H1 (cell line): ENCODE measurements at regions not wholly inside any gene's neighbourhood (a gene's known extent, or its start where the extent isn't known, plus 50 kb on each side); places are given as distances from the start of the nearest gene placed in this dataset.

ENCODE experiments used
- CTCF ChIA-PET: fragments of 300-600 bp; sonication (Branson Sonifier 250); formaldehyde crosslinking; loops from one replicate; lab custom pipeline; 2021; ENCODE audit not compliant: partially characterized antibody; lab: Charles Lee
- POLR2A ChIA-PET: fragments of 300-600 bp; sonication (Branson Sonifier 250); formaldehyde crosslinking; loops from one replicate; lab custom pipeline; 2021; ENCODE audit warnings: inconsistent platforms; ENCODE audit not compliant: partially characterized antibody; lab: Charles Lee
- DNase-seq, 2 experiments: peaks; one replicate each; pipeline versions ENCODE4 v3.0.0 to v3.0.0-alpha.2; 2010 to 2022; ENCODE audit warnings: low spot score in 2 of 2, low read depth in 1 of 2, mixed read lengths in 1 of 2
- FAIRE-seq: peaks from 2 replicates; lab custom pipeline; 2011; peaks lifted over from hg19 to GRCh38; lab: Jason Lieb, UNC
- H2AFZ ChIP-seq: 2 replicates; pipeline ENCODE4 v1.8.1; 2012; ENCODE audit warnings: low read length, inconsistent platforms
- H2AK5ac ChIP-seq: 2 replicates; pipeline ENCODE4 v1.6.1; 2013; ENCODE audit warnings: low read depth, low read length
- H2BK120ac ChIP-seq: replicated peaks from 2 replicates; pipeline ENCODE3; 2013; ENCODE audit warnings: low read depth, low read length, inconsistent platforms
- H2BK12ac ChIP-seq: 2 replicates; pipeline ENCODE4 v1.6.1; 2013; ENCODE audit warnings: low read depth, low read length
- H2BK15ac ChIP-seq: 2 replicates; pipeline ENCODE4 v1.6.1; 2013; ENCODE audit warnings: low read length
- H2BK20ac ChIP-seq: 2 replicates; pipeline ENCODE4 v1.6.1; 2013; ENCODE audit warnings: low read length
- H2BK5ac ChIP-seq: 2 replicates; pipeline ENCODE4 v1.6.1; 2013; ENCODE audit warnings: low read depth, low read length
- H3K14ac ChIP-seq: 2 replicates; pipeline ENCODE4 v1.6.1; 2013; ENCODE audit warnings: inconsistent platforms; ENCODE audit not compliant: insufficient read length
- H3K18ac ChIP-seq: 2 replicates; pipeline ENCODE4 v1.6.1; 2013; ENCODE audit warnings: low read length; ENCODE audit errors: extremely low read depth
- H3K23ac ChIP-seq: 2 replicates; pipeline ENCODE4 v1.6.1; 2013; ENCODE audit warnings: inconsistent platforms; ENCODE audit not compliant: insufficient read length
- H3K23me2 ChIP-seq: 2 replicates; pipeline ENCODE4 v1.6.1; 2013; ENCODE audit warnings: low read depth, low read length
- H3K27ac ChIP-seq: 2 replicates; pipeline ENCODE4 v1.6.1; 2011; ENCODE audit warnings: low read depth, low read length, inconsistent platforms
- H3K27me3 ChIP-seq, 4 experiments: replicated peaks in 1 of 4; 1 replicate in 1 of 4; 2 replicates in 3 of 4; pipeline versions ENCODE4 v1.6.1 to v1.8.1; 2011 to 2013; ENCODE audit warnings: low read length in 3 of 4, mild to moderate bottlenecking in 3 of 4, inconsistent platforms in 2 of 4, mixed read lengths in 2 of 4, moderate library complexity in 1 of 4; ENCODE audit not compliant: control insufficient read depth in 3 of 4, insufficient read depth in 3 of 4; ENCODE audit errors: extremely low read depth in 1 of 4
- H3K36me3 ChIP-seq, 4 experiments: 2 replicates each; pipeline versions ENCODE4 v1.6.1 to v1.8.1; 2011 to 2013; ENCODE audit warnings: mild to moderate bottlenecking in 4 of 4, low read length in 3 of 4, moderate library complexity in 2 of 4, control low read depth in 1 of 4, inconsistent platforms in 1 of 4; ENCODE audit not compliant: insufficient read depth in 4 of 4, control insufficient read depth in 2 of 4
- H3K4ac ChIP-seq: replicated peaks from 2 replicates; pipeline ENCODE3; 2013; ENCODE audit warnings: low read length, low read depth, mixed read lengths, inconsistent platforms; ENCODE audit not compliant: insufficient read length
- H3K4me1 ChIP-seq, 4 experiments: replicated peaks in 1 of 4; 1 replicate in 1 of 4; 2 replicates in 3 of 4; pipeline versions ENCODE4 v1.6.1 to v1.8.1; 2011 to 2013; ENCODE audit warnings: low read length in 3 of 4, inconsistent platforms in 2 of 4, mixed read lengths in 1 of 4; ENCODE audit not compliant: insufficient read depth in 4 of 4, control insufficient read depth in 3 of 4
- H3K4me2 ChIP-seq, 2 experiments: 2 replicates each; pipeline versions ENCODE4 v1.6.1 to v1.8.1; 2011 to 2013; ENCODE audit warnings: low read depth in 2 of 2, low read length in 2 of 2, control low read depth in 1 of 2, inconsistent platforms in 1 of 2, mild to moderate bottlenecking in 1 of 2; ENCODE audit not compliant: insufficient read depth in 1 of 2
- H3K4me3 ChIP-seq, 4 experiments: fragments of 200-600, 300-600 bp in 1 of 4; sonication (generic), shearing (Covaris generic), sonication (Bioruptor Twin) in 1 of 4; 2 replicates each; pipeline versions ENCODE4 v1.5.1 to v1.8.1; 2011 to 2016; ENCODE audit warnings: low read length in 4 of 4, low read depth in 3 of 4, control low read depth in 2 of 4, inconsistent platforms in 2 of 4, mild to moderate bottlenecking in 2 of 4, mixed read lengths in 1 of 4, moderate library complexity in 1 of 4; ENCODE audit not compliant: insufficient read depth in 2 of 4; ENCODE audit errors: extremely low read depth in 1 of 4
- H3K56ac ChIP-seq: replicated peaks from 2 replicates; pipeline ENCODE3; 2013; ENCODE audit warnings: low read depth, mild to moderate bottlenecking, mixed read lengths, low read length, inconsistent platforms; ENCODE audit not compliant: insufficient read length
- H3K79me1 ChIP-seq: 2 replicates; pipeline ENCODE4 v1.6.1; 2013; ENCODE audit warnings: low read depth, low read length, control low read depth
- H3K79me2 ChIP-seq, 2 experiments: 2 replicates each; pipeline versions ENCODE4 v1.6.1 to v1.8.1; 2012 to 2013; ENCODE audit warnings: low read length in 2 of 2, mild to moderate bottlenecking in 2 of 2, inconsistent platforms in 1 of 2; ENCODE audit not compliant: insufficient read depth in 2 of 2, control insufficient read depth in 1 of 2
- H3K9ac ChIP-seq, 4 experiments: replicated peaks in 1 of 4; 1 replicate in 1 of 4; 2 replicates in 3 of 4; pipeline versions ENCODE4 v1.6.1 to v1.8.1; 2011 to 2013; ENCODE audit warnings: low read depth in 3 of 4, low read length in 3 of 4, control low read depth in 2 of 4, mild to moderate bottlenecking in 2 of 4, moderate library complexity in 2 of 4, inconsistent platforms in 1 of 4; ENCODE audit errors: extremely low read depth in 1 of 4
- H3K9me3 ChIP-seq, 2 experiments: 2 replicates each; pipeline versions ENCODE4 v1.6.1 to v1.8.1; 2012 to 2013; ENCODE audit warnings: mild to moderate bottlenecking in 2 of 2, moderate library complexity in 2 of 2, control low read depth in 1 of 2, inconsistent platforms in 1 of 2, low read depth in 1 of 2, low read length in 1 of 2, mixed read lengths in 1 of 2; ENCODE audit not compliant: insufficient read depth in 2 of 2
- H4K20me1 ChIP-seq, 2 experiments: replicated peaks in 1 of 2; 2 replicates each; pipeline versions ENCODE3 to v1.8.1; 2011 to 2013; ENCODE audit warnings: inconsistent platforms in 2 of 2, low read length in 2 of 2, mild to moderate bottlenecking in 1 of 2; ENCODE audit not compliant: insufficient read depth in 2 of 2, control insufficient read depth in 1 of 2
- H4K5ac ChIP-seq: 2 replicates; pipeline ENCODE4 v1.6.1; 2013; ENCODE audit warnings: low read length, low read depth, mixed read lengths, inconsistent platforms; ENCODE audit not compliant: insufficient read length
- H4K8ac ChIP-seq: 2 replicates; pipeline ENCODE4 v1.8.0; 2013; ENCODE audit warnings: mild to moderate bottlenecking, moderate library complexity, low read length, inconsistent platforms; ENCODE audit not compliant: insufficient read depth; ENCODE audit errors: extremely low read depth
- H4K91ac ChIP-seq: replicated peaks from 2 replicates; pipeline ENCODE3; 2013; ENCODE audit warnings: low read length, mixed read lengths, inconsistent platforms; ENCODE audit not compliant: insufficient read length
- ATF3 ChIP-seq: IDR thresholded peaks from 2 replicates; pipeline ENCODE4 v1.6.1; 2011; ENCODE audit warnings: low read depth, mild to moderate bottlenecking, low read length; ENCODE audit not compliant: insufficient read depth
- CBX8 ChIP-seq: fragments of 300-800, 300-1000 bp; sonication (generic); IDR thresholded peaks from 2 replicates; pipeline ENCODE4 v1.7.1; 2016; ENCODE audit warnings: low read depth, low read length, borderline replicate concordance
- CHD1 ChIP-seq: IDR thresholded peaks from 2 replicates; pipeline ENCODE4 v1.6.1; 2012; ENCODE audit warnings: low read depth, low read length, improper control_type of control experiment
- RAD21 ChIP-seq, 2 experiments: IDR thresholded peaks in 1 of 2; conservative IDR thresholded peaks in 1 of 2; 2 replicates each; pipeline ENCODE4 v1.6.1; 2011; ENCODE audit warnings: low read depth in 2 of 2, low read length in 2 of 2, improper control_type of control experiment in 1 of 2, inconsistent platforms in 1 of 2, mild to moderate bottlenecking in 1 of 2, moderate library complexity in 1 of 2
- RBBP5 ChIP-seq: IDR thresholded peaks from 2 replicates; pipeline ENCODE4 v1.7.1; 2012; ENCODE audit warnings: low read depth, mild to moderate bottlenecking, inconsistent platforms, low read length, moderate library complexity, borderline replicate concordance
- RFX5 ChIP-seq: IDR thresholded peaks from 2 replicates; pipeline ENCODE4 v1.6.1; 2011; ENCODE audit warnings: low read depth, low read length, improper control_type of control experiment, borderline replicate concordance
- RXRA ChIP-seq: IDR thresholded peaks from 2 replicates; pipeline ENCODE4 v1.6.1; 2011; ENCODE audit warnings: low read depth, mild to moderate bottlenecking, low read length, moderate library complexity; ENCODE audit not compliant: insufficient read depth
- SIRT6 ChIP-seq: IDR thresholded peaks from one replicate; pipeline ENCODE4 v1.7.1; 2012; ENCODE audit warnings: low read length, inconsistent platforms
- SP1 ChIP-seq: IDR thresholded peaks from 2 replicates; pipeline ENCODE4 v1.6.1; 2011; ENCODE audit warnings: low read depth, low read length
- WGBS, 2 experiments: shearing (Covaris generic) in 1 of 2; methylation state at CpG; one replicate each; pipeline versions ENCODE4 v1.1.6 to v1.1.7; 2013 to 2015; ENCODE audit warnings: low lambda C conversion rate in 2 of 2, mixed read lengths in 2 of 2, inconsistent platforms in 1 of 2, low coverage in 1 of 2, missing lambda C conversion rate in 1 of 2; ENCODE audit not compliant: insufficient replicate concordance in 2 of 2, insufficient coverage in 1 of 2, insufficient read length in 1 of 2; ENCODE audit errors: extremely low coverage in 1 of 2, missing lambda C conversion rate in 1 of 2; 5-methylcytosine and 5-hydroxymethylcytosine counted together

GRCh38 chr6:86017236-86017635 lies 374.6 kb upstream of the SYNCRIP start:
- no peak overlapping the region for H2BK12ac ChIP-seq
- no peak overlapping the region for H4K5ac ChIP-seq
- no peak for FAIRE-seq
- H3K23me2 ChIP-seq = no peaks in the 10 kb centered on the region
- 69% methylated on average over 1 of the region's 1 CpG; no CpG with 5 or more reads in 1 of the 2 experiments for WGBS, 2 experiments
- H3K14ac ChIP-seq = no peak overlapping the region
- H3K18ac ChIP-seq = no peak overlapping the region
- H2BK5ac ChIP-seq = no peak overlapping the region
- no peak overlapping the region for H4K91ac ChIP-seq
- H4K8ac ChIP-seq = no peak overlapping the region; the same call in 1 of the 2 replicates
- H2AK5ac ChIP-seq = no peak overlapping the region
- no peak overlapping the region for H2AFZ ChIP-seq
- POLR2A ChIA-PET = no interaction called here
- no peak overlapping the region for H3K56ac ChIP-seq
- no peak for DNase-seq
- H3K27me3 ChIP-seq = no peaks in the 10 kb centered on the region
- H2BK15ac ChIP-seq = no peak overlapping the region
- no peaks in the 10 kb centered on the region for H4K20me1 ChIP-seq
- H3K79me1 ChIP-seq = no peaks in the 10 kb centered on the region
- no peak overlapping the region for H2BK20ac ChIP-seq
- no peaks in the 10 kb centered on the region for H3K36me3 ChIP-seq
- H3K4me1 ChIP-seq = no peaks in the 10 kb centered on the region
- no peak overlapping the region for H3K27ac ChIP-seq
- H3K9ac ChIP-seq = no peak overlapping the region
- CTCF ChIA-PET = no interaction called here
- no peak overlapping the region for H3K4me2 ChIP-seq
- no peak overlapping the region for H3K4me3 ChIP-seq
- H2BK120ac ChIP-seq = no peak overlapping the region
- no peak overlapping the region for H3K23ac ChIP-seq
- H3K9me3 ChIP-seq = no peaks in the 10 kb centered on the region; a peak in 1 of 4 replicates
- no peak overlapping the region for H3K4ac ChIP-seq
- H3K79me2 ChIP-seq = no peaks in the 10 kb centered on the region
- TF ChIP-seq RBBP5 = no peak
- no peak for TF ChIP-seq RXRA
- TF ChIP-seq CBX8 = no peak
- no peak for TF ChIP-seq ATF3
- no peak for TF ChIP-seq RAD21 (IDR thresholded peaks at IDR 0.05 in 1 of 2, conservative IDR thresholded peaks at IDR 0.05 in 1 of 2; ENCODE audit: low read depth in 2 of 2, low read length in 2 of 2)
- no peak for TF ChIP-seq RFX5
- TF ChIP-seq CHD1 = no peak
- TF ChIP-seq SP1 = no peak
- no peak for TF ChIP-seq SIRT6
